GM13977 (cell line): ENCODE measurements at regions not wholly inside any gene's neighbourhood (a gene's known extent, or its start where the extent isn't known, plus 50 kb on each side); places are given as distances from the start of the nearest gene placed in this dataset.

Experiments used
- DNase-seq: peaks from one replicate; pipeline ENCODE4 v3.0.0; 2012; ENCODE audit warnings: low spot score
- in situ Hi-C: fragments of 300-500 bp; cut with MboI; formaldehyde crosslinking; loops from one replicate; pipeline ENCODE4 v1.12.0; 2022; ENCODE audit warnings: low sequenced_read_pairs, low pct_unique_long_range_greater_than_20kb, mixed read lengths, inconsistent platforms; ENCODE audit not compliant: unreplicated experiment
- TF ChIP-seq, protein P1 (sequence below): IDR thresholded peaks from 2 replicates; pipeline ENCODE4 v1.5.1; 2012; ENCODE audit warnings: mild to moderate bottlenecking, control low read depth; ENCODE audit not compliant: insufficient read depth; ENCODE audit errors: extremely low read depth, missing control alignments

DNA sequence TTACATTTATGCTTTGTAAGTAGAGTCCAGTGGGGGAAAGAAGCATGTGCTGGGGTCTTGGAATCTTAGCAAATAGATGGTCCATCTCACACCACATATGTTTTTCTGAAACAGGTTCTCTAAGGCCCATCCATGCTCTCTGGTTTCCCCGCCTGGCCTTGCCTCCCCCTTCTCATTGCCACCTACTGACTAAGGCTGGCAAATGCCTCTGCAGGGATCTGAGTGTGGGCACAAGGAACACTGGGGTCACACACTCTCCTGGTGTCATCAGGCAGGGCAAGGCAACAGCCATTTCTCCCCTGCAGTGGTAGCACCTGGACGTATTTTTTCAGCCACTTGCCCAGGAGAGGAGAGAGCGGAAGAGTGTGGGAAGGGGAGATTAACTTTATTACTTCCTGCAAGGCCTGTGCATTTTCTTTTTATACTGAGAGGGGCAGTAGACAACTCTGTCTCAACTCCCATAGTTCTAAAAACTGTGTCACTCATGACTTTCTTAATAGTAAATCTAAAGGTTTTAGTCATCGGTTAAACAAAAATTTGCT lies 804.2 kb upstream of the NECTIN3 start:
- in situ Hi-C loops, result no loop called here
- TF ChIP-seq, protein P1, sequence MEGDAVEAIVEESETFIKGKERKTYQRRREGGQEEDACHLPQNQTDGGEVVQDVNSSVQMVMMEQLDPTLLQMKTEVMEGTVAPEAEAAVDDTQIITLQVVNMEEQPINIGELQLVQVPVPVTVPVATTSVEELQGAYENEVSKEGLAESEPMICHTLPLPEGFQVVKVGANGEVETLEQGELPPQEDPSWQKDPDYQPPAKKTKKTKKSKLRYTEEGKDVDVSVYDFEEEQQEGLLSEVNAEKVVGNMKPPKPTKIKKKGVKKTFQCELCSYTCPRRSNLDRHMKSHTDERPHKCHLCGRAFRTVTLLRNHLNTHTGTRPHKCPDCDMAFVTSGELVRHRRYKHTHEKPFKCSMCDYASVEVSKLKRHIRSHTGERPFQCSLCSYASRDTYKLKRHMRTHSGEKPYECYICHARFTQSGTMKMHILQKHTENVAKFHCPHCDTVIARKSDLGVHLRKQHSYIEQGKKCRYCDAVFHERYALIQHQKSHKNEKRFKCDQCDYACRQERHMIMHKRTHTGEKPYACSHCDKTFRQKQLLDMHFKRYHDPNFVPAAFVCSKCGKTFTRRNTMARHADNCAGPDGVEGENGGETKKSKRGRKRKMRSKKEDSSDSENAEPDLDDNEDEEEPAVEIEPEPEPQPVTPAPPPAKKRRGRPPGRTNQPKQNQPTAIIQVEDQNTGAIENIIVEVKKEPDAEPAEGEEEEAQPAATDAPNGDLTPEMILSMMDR, result no peak
- no peak for DNase-seq

GRCh38 chr3:110272525-110272924 lies 799.1 kb upstream of the NECTIN3 start:
- in situ Hi-C loops, result no loop called here
- TF ChIP-seq, protein P1, result no peak
- no peak for DNase-seq

GRCh38 chr3:110291886-110292501 lies 779.6 kb upstream of the NECTIN3 start:
- no peak for DNase-seq
- TF ChIP-seq, protein P1, result no peak
- in situ Hi-C loops, result no loop called here

GRCh38 chr3:110293660-110294059 lies 778.0 kb upstream of the NECTIN3 start:
- in situ Hi-C loops, result no loop called here
- no peak for DNase-seq

GRCh38 chr3:110296885-110297284 lies 774.7 kb upstream of the NECTIN3 start:
- no peak for DNase-seq
- TF ChIP-seq, protein P1, result no peak
- in situ Hi-C loops, result no loop called here

More at GRCh38 chr3:110293660-110294059, 778.0 kb upstream of the NECTIN3 start:
- TF ChIP-seq, protein P1, result no peak

DNA sequence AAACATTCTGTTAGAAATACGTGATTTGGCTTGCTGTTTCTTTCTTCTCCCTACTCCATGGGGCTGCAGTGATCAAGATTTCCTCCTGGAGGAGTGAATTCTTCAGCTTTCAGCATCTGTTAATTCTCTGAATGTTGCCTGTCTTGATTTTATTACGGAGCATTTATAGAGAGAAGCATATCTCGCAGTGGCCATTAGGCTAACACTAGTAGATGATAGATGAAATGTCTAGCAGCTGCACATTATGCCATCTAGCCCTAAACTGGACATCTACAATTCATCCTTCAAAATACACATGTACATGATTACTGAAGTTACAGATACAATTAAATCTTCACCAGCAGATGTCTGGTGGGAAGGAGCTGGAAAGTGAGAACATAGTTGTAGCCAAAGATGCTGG lies 769.8 kb upstream of the NECTIN3 start:
- in situ Hi-C loops, result no loop called here
- DNase-seq, result no peak
- TF ChIP-seq, protein P1, result no peak
